Upper lobe of right lung (tissue), 1 donor: ENCODE measurements at regions not wholly inside any gene's neighbourhood (a gene's known extent, or its start where the extent isn't known, plus 50 kb on each side); places are given as distances from the start of the nearest gene placed in this dataset.

Experiments used
- ATAC-seq: fragments of 200-7000 bp; cut with Tn5 transposase; one replicate; pipeline ENCODE4 v1.9.1; 2020; ENCODE audit warnings: mild to moderate bottlenecking, moderate library complexity
- DNase-seq: peaks from one replicate; pipeline ENCODE4 v3.0.0-alpha.2; 2020
- H3K27ac ChIP-seq: fragments of 200-600 bp; one replicate; pipeline ENCODE4 v1.8.0; 2022
- H3K27me3 ChIP-seq: fragments of 200-600 bp; one replicate; pipeline ENCODE4 v1.8.0; 2022; ENCODE audit warnings: mild to moderate bottlenecking
- H3K36me3 ChIP-seq: fragments of 200-600 bp; one replicate; pipeline ENCODE4 v1.8.0; 2022
- H3K4me1 ChIP-seq: fragments of 200-600 bp; one replicate; pipeline ENCODE4 v1.8.0; 2022
- H3K4me3 ChIP-seq: fragments of 200-600 bp; one replicate; pipeline ENCODE4 v1.8.0; 2022; ENCODE audit warnings: mild to moderate bottlenecking
- H3K9me3 ChIP-seq: fragments of 200-600 bp; one replicate; pipeline ENCODE4 v1.8.0; 2022
- intact Hi-C: fragments of 100-400 bp; cut with DNase I; formaldehyde crosslinking; loops from one replicate; pipeline ENCODE4 v1.11.0; 2022
- TF ChIP-seq, protein P1 (sequence below): fragments of 200-600 bp; IDR thresholded peaks from one replicate; pipeline ENCODE4 v1.8.0; 2022; ENCODE audit warnings: antibody characterized with exemption
- donor health status: DM: no; HTN: yes; CAD: no; lungs with severe emphysema.

DNA sequence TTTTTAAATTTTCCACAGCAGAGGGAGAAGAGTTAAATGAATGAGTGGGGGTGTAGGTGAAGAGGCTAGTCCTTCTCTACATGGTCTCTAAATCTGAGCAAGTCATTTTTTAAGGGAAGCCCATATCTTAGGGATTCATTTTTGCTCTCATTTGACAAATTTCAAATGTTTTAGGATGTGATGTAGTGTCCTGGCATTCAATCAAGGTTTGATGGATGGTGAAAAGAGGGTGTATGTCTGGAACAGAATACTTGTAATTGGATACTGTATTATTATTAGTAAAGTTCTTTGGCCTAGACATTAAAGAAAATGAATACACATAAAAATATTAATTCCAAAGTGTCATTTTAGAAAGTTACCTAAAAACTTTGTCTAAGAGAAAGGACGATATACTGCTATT lies 167.8 kb upstream of the PTBP2 start:
- Histone ChIP-seq H3K27ac (no peak overlapping the region), H3K9me3 (no peaks in the 10 kb centered on the region), H3K4me3 (no peak overlapping the region), H3K36me3 (no peaks in the 10 kb centered on the region), H3K27me3 (no peaks in the 10 kb centered on the region), H3K4me1 (no peaks in the 10 kb centered on the region)
- TF ChIP-seq, protein P1, sequence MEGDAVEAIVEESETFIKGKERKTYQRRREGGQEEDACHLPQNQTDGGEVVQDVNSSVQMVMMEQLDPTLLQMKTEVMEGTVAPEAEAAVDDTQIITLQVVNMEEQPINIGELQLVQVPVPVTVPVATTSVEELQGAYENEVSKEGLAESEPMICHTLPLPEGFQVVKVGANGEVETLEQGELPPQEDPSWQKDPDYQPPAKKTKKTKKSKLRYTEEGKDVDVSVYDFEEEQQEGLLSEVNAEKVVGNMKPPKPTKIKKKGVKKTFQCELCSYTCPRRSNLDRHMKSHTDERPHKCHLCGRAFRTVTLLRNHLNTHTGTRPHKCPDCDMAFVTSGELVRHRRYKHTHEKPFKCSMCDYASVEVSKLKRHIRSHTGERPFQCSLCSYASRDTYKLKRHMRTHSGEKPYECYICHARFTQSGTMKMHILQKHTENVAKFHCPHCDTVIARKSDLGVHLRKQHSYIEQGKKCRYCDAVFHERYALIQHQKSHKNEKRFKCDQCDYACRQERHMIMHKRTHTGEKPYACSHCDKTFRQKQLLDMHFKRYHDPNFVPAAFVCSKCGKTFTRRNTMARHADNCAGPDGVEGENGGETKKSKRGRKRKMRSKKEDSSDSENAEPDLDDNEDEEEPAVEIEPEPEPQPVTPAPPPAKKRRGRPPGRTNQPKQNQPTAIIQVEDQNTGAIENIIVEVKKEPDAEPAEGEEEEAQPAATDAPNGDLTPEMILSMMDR, result no peak
- ATAC-seq (no peak), DNase-seq (no peak)
- intact Hi-C loops, result no loop called here

GRCh38 chr1:96554364-96554763 lies 167.2 kb upstream of the PTBP2 start:
- H3K27me3 ChIP-seq, result no peaks in the 10 kb centered on the region
- H3K9me3 ChIP-seq, result no peaks in the 10 kb centered on the region
- ATAC-seq, result no peak
- no peaks in the 10 kb centered on the region for H3K4me1 ChIP-seq
- TF ChIP-seq, protein P1, result no peak
- intact Hi-C loops, result no loop called here
- H3K27ac ChIP-seq, result no peak overlapping the region
- no peak for DNase-seq
- no peaks in the 10 kb centered on the region for H3K36me3 ChIP-seq
- H3K4me3 ChIP-seq, result no peak overlapping the region

DNA sequence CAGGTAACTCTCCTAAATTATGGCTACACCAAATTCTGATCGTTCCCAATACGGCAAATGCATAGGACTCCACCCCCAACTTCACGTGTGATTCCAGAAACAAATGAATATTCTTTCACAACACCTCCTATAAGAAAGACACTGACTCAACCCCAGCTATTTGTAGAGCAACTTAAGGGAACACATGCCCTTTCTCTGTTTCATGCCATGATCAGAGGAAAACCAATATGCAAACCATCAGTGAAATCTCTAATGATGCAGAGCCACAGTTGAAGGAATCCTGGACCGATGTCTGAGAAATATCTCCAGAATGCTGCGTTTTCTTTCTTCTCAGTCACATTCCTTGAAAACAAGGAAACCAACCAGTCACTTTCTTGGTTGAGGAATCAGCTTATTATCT lies 164.2 kb upstream of the PTBP2 start:
- Histone ChIP-seq H3K27ac (no peak overlapping the region), H3K4me1 (peaks cover 2% of the 10 kb centered on the region), H3K4me3 (no peak overlapping the region), H3K9me3 (no peaks in the 10 kb centered on the region), H3K36me3 (no peaks in the 10 kb centered on the region), H3K27me3 (no peaks in the 10 kb centered on the region)
- intact Hi-C loops, result no loop called here
- ATAC-seq (no peak), DNase-seq (no peak)
- TF ChIP-seq, protein P1, result no peak

DNA sequence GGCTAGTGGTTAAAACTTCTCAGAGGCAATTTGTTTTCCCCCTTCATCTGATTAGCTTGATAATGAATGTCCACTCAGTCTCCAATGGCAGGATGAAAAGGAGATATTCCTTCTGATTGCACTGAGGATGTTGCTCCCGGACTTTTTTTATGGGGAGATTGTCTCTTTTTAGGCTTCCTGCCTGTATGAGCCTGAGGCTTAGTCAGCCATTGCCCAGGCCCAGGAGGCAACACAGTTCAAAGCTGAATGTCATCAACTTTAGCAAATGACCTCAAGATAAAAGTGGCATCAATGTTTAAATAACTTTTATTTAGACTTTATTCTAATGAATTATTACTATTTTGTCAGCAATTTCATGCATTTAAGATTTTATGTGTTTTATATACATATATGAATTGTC lies 162.9 kb upstream of the PTBP2 start:
- Histone ChIP-seq H3K27ac (no peak overlapping the region), H3K27me3 (no peaks in the 10 kb centered on the region), H3K4me3 (no peak overlapping the region), H3K9me3 (no peaks in the 10 kb centered on the region), H3K36me3 (no peaks in the 10 kb centered on the region), H3K4me1 (peaks cover 2% of the 10 kb centered on the region)
- DNase-seq (no peak), ATAC-seq (no peak)
- intact Hi-C loops, result no loop called here
- TF ChIP-seq, protein P1, result no peak

- no peak for ATAC-seq
- H3K4me3 ChIP-seq, result no peak overlapping the region
- DNase-seq, result no peak
- no peaks in the 10 kb centered on the region for H3K9me3 ChIP-seq
- H3K36me3 ChIP-seq, result no peaks in the 10 kb centered on the region
- no peaks in the 10 kb centered on the region for H3K27me3 ChIP-seq
- TF ChIP-seq, protein P1, result no peak
- peaks cover 2% of the 10 kb centered on the region for H3K4me1 ChIP-seq
- intact Hi-C loops, result no loop called here
- H3K27ac ChIP-seq, result no peak overlapping the region
These were observed 162.4 kb upstream of the PTBP2 start for GRCh38 chr1:96559181-96559580.
